Endothelial cell of umbilical vein (primary cell): ENCODE measurements at regions not wholly inside any gene's neighbourhood (a gene's known extent, or its start where the extent isn't known, plus 50 kb on each side); places are given as distances from the start of the nearest gene placed in this dataset.

Experiments
- EZH2 ChIP-seq: IDR thresholded peaks from 2 replicates; pipeline ENCODE4 v1.6.1; 2012; ENCODE audit warnings: borderline replicate concordance, low read depth, mild to moderate bottlenecking, moderate library complexity, low read length, inconsistent platforms; ENCODE audit not compliant: severe bottlenecking
- GATA2 ChIP-seq: IDR thresholded peaks from 2 replicates; pipeline ENCODE4 v1.7.0; 2011; ENCODE audit warnings: low read depth, mild to moderate bottlenecking, moderate library complexity, mixed read lengths, low read length; ENCODE audit not compliant: insufficient read length, insufficient read depth
- JUN ChIP-seq: IDR thresholded peaks from 2 replicates; pipeline ENCODE4 v1.6.1; 2011; ENCODE audit warnings: borderline replicate concordance, low read depth; ENCODE audit not compliant: insufficient read length, insufficient read depth
- MYC ChIP-seq: IDR thresholded peaks from one replicate; pipeline ENCODE4 v1.6.1; 2011; ENCODE audit warnings: mild to moderate bottlenecking, low read depth, low read length
- POLR2A ChIP-seq: IDR thresholded peaks from 2 replicates; pipeline ENCODE4 v1.6.1; 2012; ENCODE audit warnings: low read depth, mild to moderate bottlenecking, control low read depth, low read length
- POLR2AphosphoS5 ChIP-seq: IDR thresholded peaks from 2 replicates; pipeline ENCODE4 v1.6.1; 2012; ENCODE audit warnings: low read depth, mild to moderate bottlenecking, control low read depth, low read length, moderate library complexity; ENCODE audit not compliant: insufficient read depth
- TF ChIP-seq, protein P1 (sequence below), 2 donors: IDR thresholded peaks; 1 replicate in 1 of 2; 2 replicates in 1 of 2; pipeline ENCODE4 v1.5.1; 2011; ENCODE audit warnings: low read length in 2 of 2, mild to moderate bottlenecking in 2 of 2, moderate library complexity in 2 of 2, control low read depth in 1 of 2, inconsistent platforms in 1 of 2, low read depth in 1 of 2; ENCODE audit not compliant: insufficient read depth in 1 of 2; ENCODE audit errors: extremely low read depth in 1 of 2
- TF ChIP-seq, protein P2 (sequence below): IDR thresholded peaks from 2 replicates; pipeline ENCODE4 v1.6.1; 2011; ENCODE audit not compliant: insufficient read depth, insufficient read length

DNA sequence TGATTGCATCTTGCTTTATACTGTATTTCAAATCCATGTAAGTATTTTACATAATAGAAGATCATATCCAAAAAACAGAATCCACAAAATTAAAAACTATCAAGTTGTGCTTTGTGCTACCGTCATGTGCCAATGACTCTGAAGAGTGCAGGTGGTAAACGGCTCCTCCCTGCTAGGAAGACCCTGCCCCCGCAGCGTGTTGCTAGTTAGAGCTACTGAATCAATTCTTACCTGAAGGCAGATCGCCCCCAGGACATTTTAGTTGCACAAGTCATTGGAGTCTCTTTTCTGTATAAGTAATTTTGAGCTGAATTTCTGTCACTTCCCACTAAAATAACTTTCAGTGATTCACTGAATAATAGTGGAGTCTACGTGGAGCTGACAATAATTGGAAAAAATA, 599.5 kb upstream of the ZFP42 start:
- TF ChIP-seq JUN: no peak
- TF ChIP-seq, protein P1, sequence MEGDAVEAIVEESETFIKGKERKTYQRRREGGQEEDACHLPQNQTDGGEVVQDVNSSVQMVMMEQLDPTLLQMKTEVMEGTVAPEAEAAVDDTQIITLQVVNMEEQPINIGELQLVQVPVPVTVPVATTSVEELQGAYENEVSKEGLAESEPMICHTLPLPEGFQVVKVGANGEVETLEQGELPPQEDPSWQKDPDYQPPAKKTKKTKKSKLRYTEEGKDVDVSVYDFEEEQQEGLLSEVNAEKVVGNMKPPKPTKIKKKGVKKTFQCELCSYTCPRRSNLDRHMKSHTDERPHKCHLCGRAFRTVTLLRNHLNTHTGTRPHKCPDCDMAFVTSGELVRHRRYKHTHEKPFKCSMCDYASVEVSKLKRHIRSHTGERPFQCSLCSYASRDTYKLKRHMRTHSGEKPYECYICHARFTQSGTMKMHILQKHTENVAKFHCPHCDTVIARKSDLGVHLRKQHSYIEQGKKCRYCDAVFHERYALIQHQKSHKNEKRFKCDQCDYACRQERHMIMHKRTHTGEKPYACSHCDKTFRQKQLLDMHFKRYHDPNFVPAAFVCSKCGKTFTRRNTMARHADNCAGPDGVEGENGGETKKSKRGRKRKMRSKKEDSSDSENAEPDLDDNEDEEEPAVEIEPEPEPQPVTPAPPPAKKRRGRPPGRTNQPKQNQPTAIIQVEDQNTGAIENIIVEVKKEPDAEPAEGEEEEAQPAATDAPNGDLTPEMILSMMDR (IDR thresholded peaks at IDR 0.05; ENCODE audit: extremely low read depth in 1 of 2, insufficient read depth in 1 of 2, low read depth in 1 of 2, low read length in 2 of 2): no peak
- TF ChIP-seq, protein P2, sequence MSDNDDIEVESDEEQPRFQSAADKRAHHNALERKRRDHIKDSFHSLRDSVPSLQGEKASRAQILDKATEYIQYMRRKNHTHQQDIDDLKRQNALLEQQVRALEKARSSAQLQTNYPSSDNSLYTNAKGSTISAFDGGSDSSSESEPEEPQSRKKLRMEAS: no peak
- no peak for TF ChIP-seq MYC
- no peak for TF ChIP-seq EZH2
- no peak for TF ChIP-seq POLR2A
- no peak for TF ChIP-seq POLR2AphosphoS5
- no peak for TF ChIP-seq GATA2
